ENCODE measurements at regions not wholly inside any gene's neighbourhood (a gene's known extent, or its start where the extent isn't known, plus 50 kb on each side); places are given as distances from the start of the nearest gene placed in this dataset.

DNA sequence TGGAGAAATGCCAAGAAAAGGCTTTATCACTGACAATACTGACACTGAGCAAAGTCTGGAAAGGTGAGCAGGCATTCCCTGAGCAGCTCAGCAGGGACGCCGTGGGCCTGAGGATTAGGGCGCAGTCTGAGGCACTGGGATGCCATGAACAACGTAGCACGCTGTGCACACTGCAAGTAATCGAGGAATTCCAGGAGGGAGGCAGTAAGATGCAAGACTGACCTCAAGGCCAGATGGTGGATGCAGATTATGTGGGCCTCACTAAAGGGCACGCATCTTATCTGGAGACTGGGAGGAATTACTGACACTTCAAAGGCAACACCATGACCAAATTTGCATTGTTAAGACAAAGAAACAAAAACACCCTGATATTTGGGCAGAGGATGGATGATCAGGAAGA, 50.4 kb upstream of the OPCML start:
- Histone ChIP-seq H4K20me1 (ENCODE audit: insufficient read depth) (no peaks in the 10 kb centered on the region), H3K27ac (ENCODE audit: low read length) (no peak overlapping the region), H3K79me2 (replicated peaks; ENCODE audit: insufficient read depth, low read length) (no peaks in the 10 kb centered on the region), H3K36me3 (ENCODE audit: insufficient read depth, low read length) (no peaks in the 10 kb centered on the region), H3K9me3 (ENCODE audit: low read length) (no peaks in the 10 kb centered on the region), H3K27me3 (ENCODE audit: insufficient read depth, low read depth, low read length) (no peaks in the 10 kb centered on the region), H3K9me2 (ENCODE audit: insufficient read depth, low read length) (no peaks in the 10 kb centered on the region), H3K4me3 (ENCODE audit: low read length) (no peak overlapping the region), H2AFZ (ENCODE audit: low read depth, low read length) (no peak overlapping the region), H3K4me2 (ENCODE audit: low read length) (no peak overlapping the region), H3F3A (ENCODE audit: insufficient read depth, low read length, poor library complexity, severe bottlenecking) (no peaks in the 10 kb centered on the region), H3K9ac (ENCODE audit: low read length) (no peak overlapping the region)
- TF ChIP-seq MXI1 (conservative IDR thresholded peaks at IDR 0.05; ENCODE audit: poor library complexity, severe bottlenecking) = no peak

- H3K36me3 ChIP-seq (ENCODE audit: insufficient read depth, low read length) = no peaks in the 10 kb centered on the region
- no peaks in the 10 kb centered on the region for H3K9me3 ChIP-seq (ENCODE audit: low read length)
- no peaks in the 10 kb centered on the region for H3K79me2 ChIP-seq (replicated peaks; ENCODE audit: insufficient read depth, low read length)
- no peaks in the 10 kb centered on the region for H3K9me2 ChIP-seq (ENCODE audit: insufficient read depth, low read length)
- TF ChIP-seq RAD21 (conservative IDR thresholded peaks at IDR 0.05) (no peak), POLR2AphosphoS5 (IDR thresholded peaks at IDR 0.05) (no peak), MXI1 (conservative IDR thresholded peaks at IDR 0.05; ENCODE audit: poor library complexity, severe bottlenecking) (no peak), CTCF (IDR thresholded peaks at IDR 0.05; ENCODE audit: poor library complexity, severe bottlenecking) (no peak), EZH2 (IDR thresholded peaks at IDR 0.05; ENCODE audit: borderline replicate concordance, insufficient read depth, low read length, poor library complexity, severe bottlenecking) (no peak), EP300 (conservative IDR thresholded peaks at IDR 0.05; ENCODE audit: poor library complexity, severe bottlenecking) (no peak)
- TF ChIP-seq, protein P1, sequence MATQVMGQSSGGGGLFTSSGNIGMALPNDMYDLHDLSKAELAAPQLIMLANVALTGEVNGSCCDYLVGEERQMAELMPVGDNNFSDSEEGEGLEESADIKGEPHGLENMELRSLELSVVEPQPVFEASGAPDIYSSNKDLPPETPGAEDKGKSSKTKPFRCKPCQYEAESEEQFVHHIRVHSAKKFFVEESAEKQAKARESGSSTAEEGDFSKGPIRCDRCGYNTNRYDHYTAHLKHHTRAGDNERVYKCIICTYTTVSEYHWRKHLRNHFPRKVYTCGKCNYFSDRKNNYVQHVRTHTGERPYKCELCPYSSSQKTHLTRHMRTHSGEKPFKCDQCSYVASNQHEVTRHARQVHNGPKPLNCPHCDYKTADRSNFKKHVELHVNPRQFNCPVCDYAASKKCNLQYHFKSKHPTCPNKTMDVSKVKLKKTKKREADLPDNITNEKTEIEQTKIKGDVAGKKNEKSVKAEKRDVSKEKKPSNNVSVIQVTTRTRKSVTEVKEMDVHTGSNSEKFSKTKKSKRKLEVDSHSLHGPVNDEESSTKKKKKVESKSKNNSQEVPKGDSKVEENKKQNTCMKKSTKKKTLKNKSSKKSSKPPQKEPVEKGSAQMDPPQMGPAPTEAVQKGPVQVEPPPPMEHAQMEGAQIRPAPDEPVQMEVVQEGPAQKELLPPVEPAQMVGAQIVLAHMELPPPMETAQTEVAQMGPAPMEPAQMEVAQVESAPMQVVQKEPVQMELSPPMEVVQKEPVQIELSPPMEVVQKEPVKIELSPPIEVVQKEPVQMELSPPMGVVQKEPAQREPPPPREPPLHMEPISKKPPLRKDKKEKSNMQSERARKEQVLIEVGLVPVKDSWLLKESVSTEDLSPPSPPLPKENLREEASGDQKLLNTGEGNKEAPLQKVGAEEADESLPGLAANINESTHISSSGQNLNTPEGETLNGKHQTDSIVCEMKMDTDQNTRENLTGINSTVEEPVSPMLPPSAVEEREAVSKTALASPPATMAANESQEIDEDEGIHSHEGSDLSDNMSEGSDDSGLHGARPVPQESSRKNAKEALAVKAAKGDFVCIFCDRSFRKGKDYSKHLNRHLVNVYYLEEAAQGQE (IDR thresholded peaks at IDR 0.05; ENCODE audit: borderline replicate concordance) = no peak
- no peak overlapping the region for H3K9ac ChIP-seq (ENCODE audit: low read length)
- no peaks in the 10 kb centered on the region for H4K20me1 ChIP-seq (ENCODE audit: insufficient read depth)
- H2AFZ ChIP-seq (ENCODE audit: low read depth, low read length) = no peak overlapping the region
- H3K27me3 ChIP-seq (ENCODE audit: insufficient read depth, low read depth, low read length) = no peaks in the 10 kb centered on the region
- no peaks in the 10 kb centered on the region for H3F3A ChIP-seq (ENCODE audit: insufficient read depth, low read length, poor library complexity, severe bottlenecking)
- no peak overlapping the region for H3K27ac ChIP-seq (ENCODE audit: low read length)
- no peak overlapping the region for H3K4me2 ChIP-seq (ENCODE audit: low read length)
- no peak overlapping the region for H3K4me3 ChIP-seq (ENCODE audit: low read length)
Observed at GRCh38 chr11:133582326-133582725, 50.0 kb upstream of the OPCML start.

Data from neural cell (in vitro differentiated cells).